HL-60 (cell line): ENCODE measurements at regions not wholly inside any gene's neighbourhood (a gene's known extent, or its start where the extent isn't known, plus 50 kb on each side); places are given as distances from the start of the nearest gene placed in this dataset.

Experiments
- CTCF ChIP-seq: IDR thresholded peaks from one replicate; pipeline ENCODE4 v1.5.1; 2011; ENCODE audit warnings: low read length, control low read depth, inconsistent platforms; ENCODE audit not compliant: insufficient read depth
- POLR2AphosphoS5 ChIP-seq: IDR thresholded peaks from 2 replicates; pipeline ENCODE4 v1.6.1; 2012; ENCODE audit warnings: low read depth
- REST ChIP-seq: IDR thresholded peaks from 2 replicates; pipeline ENCODE4 v1.6.1; 2012; ENCODE audit warnings: low read depth; ENCODE audit not compliant: insufficient replicate concordance
- SPI1 ChIP-seq: IDR thresholded peaks from 2 replicates; pipeline ENCODE4 v1.6.1; 2012; ENCODE audit warnings: low read depth, mild to moderate bottlenecking, borderline replicate concordance

GRCh38 chr9:28976684-28977083 lies 1403.4 kb upstream of the C9orf72 start:
- TF ChIP-seq CTCF = no peak
- no peak for TF ChIP-seq POLR2AphosphoS5
- no peak for TF ChIP-seq REST
- no peak for TF ChIP-seq SPI1
